ENCODE measurements at regions not wholly inside any gene's neighbourhood (a gene's known extent, or its start where the extent isn't known, plus 50 kb on each side); places are given as distances from the start of the nearest gene placed in this dataset.

- no peak for TF ChIP-seq ZSCAN16 (tag by site-specific recombination; IDR thresholded peaks at IDR 0.05)
- TF ChIP-seq, protein P1, sequence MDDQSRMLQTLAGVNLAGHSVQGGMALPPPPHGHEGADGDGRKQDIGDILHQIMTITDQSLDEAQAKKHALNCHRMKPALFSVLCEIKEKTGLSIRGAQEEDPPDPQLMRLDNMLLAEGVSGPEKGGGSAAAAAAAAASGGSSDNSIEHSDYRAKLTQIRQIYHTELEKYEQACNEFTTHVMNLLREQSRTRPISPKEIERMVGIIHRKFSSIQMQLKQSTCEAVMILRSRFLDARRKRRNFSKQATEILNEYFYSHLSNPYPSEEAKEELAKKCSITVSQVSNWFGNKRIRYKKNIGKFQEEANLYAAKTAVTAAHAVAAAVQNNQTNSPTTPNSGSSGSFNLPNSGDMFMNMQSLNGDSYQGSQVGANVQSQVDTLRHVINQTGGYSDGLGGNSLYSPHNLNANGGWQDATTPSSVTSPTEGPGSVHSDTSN (CRISPR knock-in tag; IDR thresholded peaks at IDR 0.05), result no peak
- no peak for TF ChIP-seq WT1 (tag by site-specific recombination; IDR thresholded peaks at IDR 0.05)
- no peaks in the 10 kb centered on the region for H3K4me1 ChIP-seq (ENCODE audit: control insufficient read depth, insufficient read depth, low read length)
- no peak overlapping the region for H3K4me3 ChIP-seq (ENCODE audit: low read depth, low read length)
- H3K9me3 ChIP-seq (ENCODE audit: control insufficient read depth, insufficient read depth, low read depth, low read length), result no peaks in the 10 kb centered on the region
- no peak overlapping the region for H3K27ac ChIP-seq (ENCODE audit: extremely low read depth, low read depth, low read length)
- ChIA-PET CTCF (interaction anchor here (1.2 kb wide), 1 partner anchor 267 kb away, joined by 3 read pairs; no protein-coding TSS in a partner anchor), POLR2A (no interaction called here)
- H3K36me3 ChIP-seq (ENCODE audit: control insufficient read depth in 2 of 2, insufficient read depth in 1 of 2, low read length in 2 of 2), result no peaks in the 10 kb centered on the region
Observed at GRCh38 chr18:30622635-30623034, 419.9 kb downstream of the DSC3 start.

GRCh38 chr18:30622104-30622503, 420.4 kb downstream of the DSC3 start:
- Histone ChIP-seq H3K4me1 (ENCODE audit: control insufficient read depth, insufficient read depth, low read length) (no peaks in the 10 kb centered on the region), H3K4me3 (ENCODE audit: low read depth, low read length) (no peak overlapping the region), H3K27ac (ENCODE audit: extremely low read depth, low read depth, low read length) (no peak overlapping the region), H3K36me3 (ENCODE audit: control insufficient read depth in 2 of 2, insufficient read depth in 1 of 2, low read length in 2 of 2) (no peaks in the 10 kb centered on the region), H3K9me3 (ENCODE audit: control insufficient read depth, insufficient read depth, low read depth, low read length) (no peaks in the 10 kb centered on the region)
- ChIA-PET POLR2A (no interaction called here), CTCF (interaction anchor here (1.2 kb wide), 1 partner anchor 268 kb away, joined by 3 read pairs; no protein-coding TSS in a partner anchor)
- TF ChIP-seq TCF7L2 (IDR thresholded peaks at IDR 0.05; ENCODE audit: borderline replicate concordance, low read depth, low read length), result no peak
- no peak for TF ChIP-seq HIC1 (tag by site-specific recombination; IDR thresholded peaks at IDR 0.05)
- TF ChIP-seq BCL6B (tag by site-specific recombination; IDR thresholded peaks at IDR 0.05), result no peak
- TF ChIP-seq MEIS1 (CRISPR knock-in tag; IDR thresholded peaks at IDR 0.05; ENCODE audit: borderline replicate concordance), result no peak
- TF ChIP-seq MZF1 (tag by site-specific recombination; IDR thresholded peaks at IDR 0.05; ENCODE audit: borderline replicate concordance), result no peak

- Histone ChIP-seq H3K4me1 (ENCODE audit: control insufficient read depth, insufficient read depth, low read length) (no peaks in the 10 kb centered on the region), H3K36me3 (ENCODE audit: control insufficient read depth in 2 of 2, insufficient read depth in 1 of 2, low read length in 2 of 2) (no peaks in the 10 kb centered on the region), H3K4me3 (ENCODE audit: low read depth, low read length) (no peak overlapping the region), H3K9me3 (ENCODE audit: control insufficient read depth, insufficient read depth, low read depth, low read length) (no peaks in the 10 kb centered on the region), H3K27ac (ENCODE audit: extremely low read depth, low read depth, low read length) (no peak overlapping the region)
- ChIA-PET CTCF (interaction anchor here (0.5 to 0.6 kb wide), 2 partner anchors 322 to 1319 kb away, joined by 3 to 4 read pairs; no protein-coding TSS in a partner anchor), POLR2A (no interaction called here)
- TF ChIP-seq ZNF830 (tag by site-specific recombination; IDR thresholded peaks at IDR 0.05; ENCODE audit: low read depth), result no peak
- TF ChIP-seq ZNF133 (tag by site-specific recombination; IDR thresholded peaks at IDR 0.05), result no peak
- TF ChIP-seq IKZF3 (tag by site-specific recombination; IDR thresholded peaks at IDR 0.05), result no peak
- TF ChIP-seq ZNF292 (tag by site-specific recombination; IDR thresholded peaks at IDR 0.05; ENCODE audit: borderline replicate concordance, low read depth), result no peak
- no peak for TF ChIP-seq TSHZ1 (tag by site-specific recombination; IDR thresholded peaks at IDR 0.05; ENCODE audit: borderline replicate concordance)
- TF ChIP-seq ZNF548 (tag by site-specific recombination; IDR thresholded peaks at IDR 0.05), result no peak
- no peak for TF ChIP-seq ZNF280D (tag by site-specific recombination; IDR thresholded peaks at IDR 0.05)
- no peak for TF ChIP-seq ZNF174 (tag by site-specific recombination; IDR thresholded peaks at IDR 0.05)
- TF ChIP-seq ZNF843 (tag by site-specific recombination; IDR thresholded peaks at IDR 0.05), result no peak
- no peak for TF ChIP-seq REPIN1 (tag by site-specific recombination; IDR thresholded peaks at IDR 0.05; ENCODE audit: low read depth)
- no peak for TF ChIP-seq ZNF184 (tag by site-specific recombination; IDR thresholded peaks at IDR 0.05)
- no peak for TF ChIP-seq ZNF112 (tag by site-specific recombination; IDR thresholded peaks at IDR 0.05)
Observed at GRCh38 chr18:30618567-30618966, 424.0 kb downstream of the DSC3 start.
